ENCODE measurements at regions not wholly inside any gene's neighbourhood (a gene's known extent, or its start where the extent isn't known, plus 50 kb on each side); places are given as distances from the start of the nearest gene placed in this dataset.
"Not testable (repeated sequence)": the region's sequence is repeated elsewhere in the genome, so short reads cannot be mapped to it uniquely, and the experiment has no call there.

DNA sequence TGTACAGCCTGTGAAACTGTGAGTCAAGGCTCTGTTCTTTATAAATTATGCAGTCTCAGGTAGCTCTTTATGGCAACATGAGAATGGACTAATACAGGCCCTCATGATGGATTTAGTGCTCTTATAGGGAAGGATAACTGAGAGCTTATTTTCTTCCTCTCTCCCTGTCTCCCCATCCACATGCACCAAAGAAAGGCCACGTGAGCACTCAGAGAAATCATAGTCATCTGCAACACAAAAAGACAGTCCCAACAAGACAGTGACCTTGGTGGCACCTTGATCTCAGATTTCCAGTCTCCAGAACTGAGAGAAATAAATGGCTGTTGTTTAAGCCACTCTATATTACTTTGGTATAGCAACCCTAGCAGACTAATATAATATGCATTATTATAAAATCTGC lies 2133.6 kb upstream of the ACO1 start:
- DNase-seq: no peak

DNA sequence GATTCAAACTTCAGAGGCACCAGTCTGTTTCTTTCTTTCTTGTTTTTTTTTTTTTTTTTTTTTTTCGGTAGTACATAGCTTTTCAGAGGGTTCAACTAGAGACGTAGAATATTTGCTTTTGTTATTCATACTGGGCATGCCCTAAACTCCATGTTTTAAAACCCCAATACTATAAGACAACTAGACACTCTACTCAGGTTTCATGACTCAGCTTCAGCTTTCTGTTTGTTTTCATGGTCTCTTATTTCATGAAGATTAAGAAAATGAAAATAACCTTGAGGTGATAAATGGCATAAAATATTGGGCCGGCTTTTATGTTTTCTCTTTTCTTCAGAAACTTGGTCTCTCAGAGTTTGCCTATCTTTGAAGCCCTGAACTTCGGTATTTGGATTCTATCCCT lies 2126.3 kb upstream of the ACO1 start:
- DNase-seq: no peak

DNA sequence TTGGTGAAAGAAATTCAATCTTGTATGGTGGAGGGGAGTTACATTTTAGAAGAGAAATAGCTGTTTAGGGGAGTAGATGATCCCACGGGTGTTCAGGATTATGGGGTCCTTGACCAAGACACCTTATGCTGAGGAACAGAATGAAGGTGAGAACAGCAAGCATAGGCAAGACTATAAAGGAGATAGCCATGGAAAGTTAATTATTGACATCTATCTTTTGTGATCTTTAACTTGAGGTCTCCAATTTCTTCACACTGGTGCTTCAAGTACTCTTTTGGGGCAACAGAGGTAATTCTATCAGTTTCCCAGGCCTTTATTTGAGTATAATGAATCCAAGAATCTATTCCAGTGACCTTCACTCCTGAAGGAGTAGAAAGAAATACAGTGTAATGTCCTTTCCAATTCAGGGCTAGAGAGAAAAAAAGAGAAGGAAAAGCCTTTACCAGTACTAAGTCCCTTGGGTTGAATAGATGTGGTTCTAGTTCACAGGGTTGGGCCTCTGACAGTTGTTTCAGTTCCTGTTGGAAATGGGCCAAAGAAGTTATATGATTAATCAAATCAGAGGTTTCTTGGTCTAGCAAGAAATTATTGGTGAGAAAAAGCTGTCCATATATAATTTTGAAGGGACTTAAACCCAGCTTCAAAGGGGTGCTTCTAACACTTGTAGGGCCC lies 2104.1 kb upstream of the ACO1 start:
- no peak for DNase-seq

DNA sequence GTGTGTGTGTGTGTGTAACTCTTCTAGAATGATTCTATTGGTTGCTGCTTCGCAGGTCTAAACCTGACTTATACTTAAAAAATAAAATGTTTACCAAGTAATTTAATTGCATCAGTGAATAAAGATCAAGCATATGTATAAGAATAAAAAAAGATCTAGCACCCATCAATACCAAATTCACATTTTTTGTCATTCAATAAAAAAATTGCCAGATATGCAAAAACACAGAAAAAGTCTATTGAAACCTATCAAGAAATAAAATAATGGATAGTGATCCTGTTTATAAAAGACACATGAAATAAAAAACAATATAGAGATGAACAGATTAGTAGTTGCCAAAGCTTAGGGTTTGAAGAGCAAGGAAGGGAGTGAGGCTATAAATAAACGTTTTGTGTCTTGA lies 2095.0 kb upstream of the ACO1 start:
- DNase-seq: no peak

DNA sequence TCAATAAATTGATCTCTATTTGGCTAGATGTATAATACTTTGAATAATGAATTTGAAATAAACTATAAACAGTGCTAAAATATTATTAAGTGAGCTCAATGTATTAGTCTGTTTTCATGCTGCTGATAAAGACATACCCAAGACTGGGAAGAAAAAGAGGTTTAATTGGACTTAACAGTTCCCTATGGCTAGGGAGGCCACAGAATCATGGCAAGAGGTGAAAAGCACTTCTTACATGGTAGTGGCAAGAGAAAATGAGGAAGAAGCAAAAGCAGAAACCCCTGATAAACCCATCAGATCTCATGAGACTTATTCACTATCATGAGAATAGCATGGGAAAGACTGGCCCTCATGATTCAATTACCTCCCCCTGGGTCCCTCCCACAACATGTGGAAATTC lies 2092.4 kb upstream of the ACO1 start:
- not testable (repeated sequence) for DNase-seq

DNA sequence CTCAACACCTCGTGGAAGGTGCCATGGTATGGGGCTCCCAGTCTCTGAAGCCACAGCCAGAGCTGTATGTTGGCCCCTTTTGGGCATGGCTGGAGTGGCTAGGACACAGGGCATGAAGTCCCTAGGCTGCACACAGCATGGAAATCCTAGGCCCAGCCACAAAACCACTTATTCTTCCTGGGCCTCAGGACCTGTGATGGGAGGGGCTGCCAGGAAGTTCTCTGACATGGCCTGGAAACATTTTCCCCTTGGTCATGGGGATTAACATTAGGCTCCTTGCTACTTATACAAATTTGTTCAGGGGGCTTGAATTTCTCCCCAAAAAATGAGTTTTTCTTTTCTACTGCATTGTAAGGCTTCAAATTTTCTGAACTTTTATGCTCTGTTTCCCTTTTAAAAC lies 2091.2 kb upstream of the ACO1 start:
- DNase-seq: no peak

DNA sequence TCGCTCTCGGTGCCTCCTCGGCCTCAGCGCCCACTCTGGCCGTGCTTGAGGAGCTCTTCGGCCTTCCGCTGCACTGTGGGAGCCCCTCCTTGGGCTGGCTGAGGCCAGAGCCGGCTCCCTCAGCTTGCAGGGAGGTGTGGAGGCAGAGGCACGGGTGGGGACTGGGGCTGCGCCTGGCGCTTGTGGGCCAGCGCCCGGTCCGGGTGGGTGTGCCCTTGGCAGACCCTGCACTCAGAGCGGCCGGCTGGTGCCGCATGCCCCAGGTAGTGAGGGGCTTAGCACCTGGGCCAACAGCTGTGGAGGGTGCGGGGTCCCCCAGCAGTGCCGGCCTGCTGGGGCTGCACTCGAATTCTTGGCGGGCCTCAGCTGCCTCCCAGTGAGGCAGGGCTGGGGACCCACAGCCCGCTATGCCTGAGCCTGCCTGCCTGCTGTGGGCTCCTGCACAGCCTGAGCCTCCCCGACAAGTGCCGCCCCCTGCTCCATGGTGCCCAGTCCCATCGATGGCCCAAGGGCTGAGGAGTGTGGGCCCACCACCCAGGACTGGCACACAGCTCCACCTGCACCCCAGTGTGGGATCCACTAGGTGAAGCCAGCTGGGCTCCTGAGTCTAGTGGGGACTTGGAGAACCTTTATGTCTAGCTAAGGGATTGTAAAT lies 2085.2 kb upstream of the ACO1 start:
- DNase-seq: no peak

DNA sequence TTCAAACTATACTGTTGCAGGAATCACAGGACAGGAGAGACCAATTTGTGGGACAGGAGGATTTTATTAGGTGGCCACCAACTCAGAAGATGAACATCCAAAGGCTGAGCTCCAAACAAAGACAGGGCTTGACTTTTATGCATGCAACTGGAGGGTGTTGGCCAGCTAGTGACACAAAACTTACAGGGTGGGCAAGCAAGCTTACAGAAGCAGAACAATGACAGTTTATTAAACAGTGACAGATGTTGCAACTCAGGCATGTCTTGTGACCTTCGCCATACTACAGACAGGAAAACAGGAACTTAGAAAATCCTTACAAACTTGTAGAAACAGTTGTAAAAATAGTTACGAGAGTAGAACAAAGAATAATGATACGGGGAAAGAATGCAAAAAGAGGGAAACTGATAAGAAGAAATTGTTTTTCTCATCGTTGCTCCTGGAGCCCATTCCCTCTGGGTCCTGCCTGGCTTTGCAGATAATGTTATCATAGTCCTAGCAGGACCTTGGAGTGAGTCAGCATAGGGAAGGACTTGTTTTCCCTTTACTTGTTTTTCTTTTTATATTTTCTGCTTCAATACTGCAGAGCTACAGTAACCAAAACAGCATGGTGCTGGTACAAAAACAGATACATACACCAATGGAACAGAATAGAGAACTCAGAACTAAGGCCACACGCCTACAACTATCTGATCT lies 2083.0 kb upstream of the ACO1 start:
- no peak for DNase-seq

DNA sequence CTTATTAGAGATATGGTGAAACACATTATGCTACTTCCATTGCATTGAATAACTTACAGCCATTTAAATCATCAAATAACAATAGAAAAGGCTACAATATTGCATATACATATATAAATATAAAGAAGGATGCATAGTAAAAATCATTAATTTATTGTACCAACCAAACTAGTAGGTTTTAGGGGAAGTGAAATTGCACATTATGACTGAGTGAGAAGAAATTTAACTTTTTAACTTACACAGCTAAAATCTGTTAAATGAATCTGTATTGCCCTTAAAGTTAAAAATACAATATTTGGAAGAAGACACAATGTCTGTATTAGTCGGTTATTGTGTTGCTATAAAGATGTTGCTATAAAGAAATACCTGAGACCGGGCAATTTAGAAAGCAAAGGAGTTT lies 2073.7 kb upstream of the ACO1 start:
- no peak for DNase-seq

DNA sequence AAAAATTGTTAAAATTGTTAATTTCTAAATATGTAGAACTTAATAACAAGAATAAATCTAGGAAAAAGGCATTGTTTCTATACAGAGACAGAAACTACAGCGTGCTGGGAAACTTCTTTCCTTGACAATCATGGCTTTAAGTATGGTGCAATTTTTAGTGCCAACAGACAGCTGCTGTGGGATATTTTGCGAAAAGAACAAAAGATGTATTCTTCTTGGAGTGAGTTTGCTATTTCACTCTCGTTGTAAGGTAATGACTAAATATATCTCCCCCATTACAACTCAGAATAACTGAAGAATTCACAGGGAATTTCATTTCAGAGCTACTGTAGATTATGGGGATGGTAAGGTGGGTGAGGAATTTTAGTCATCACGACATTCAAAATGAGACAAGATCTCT lies 2055.0 kb upstream of the ACO1 start:
- no peak for DNase-seq

DNA sequence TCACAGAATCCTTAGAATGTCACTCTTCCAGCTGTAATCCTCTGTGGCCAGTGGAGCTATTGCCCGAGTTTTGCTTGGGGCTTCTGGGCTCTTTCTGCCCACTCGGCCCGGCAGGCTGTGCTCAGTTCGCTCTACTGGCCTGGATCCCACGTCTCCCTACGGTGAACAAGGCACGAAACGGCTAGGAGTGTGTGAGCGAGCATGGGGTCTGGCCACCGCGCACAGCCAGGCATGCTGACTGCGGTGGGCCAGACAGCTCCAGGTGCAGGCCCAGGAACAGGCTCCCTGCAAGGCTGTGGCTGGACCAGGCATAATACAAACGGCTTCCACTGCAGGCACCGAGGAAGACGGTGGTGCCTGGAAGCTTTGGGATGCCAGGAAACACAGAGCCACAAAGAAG lies 2035.5 kb upstream of the ACO1 start:
- DNase-seq: no peak

DNA sequence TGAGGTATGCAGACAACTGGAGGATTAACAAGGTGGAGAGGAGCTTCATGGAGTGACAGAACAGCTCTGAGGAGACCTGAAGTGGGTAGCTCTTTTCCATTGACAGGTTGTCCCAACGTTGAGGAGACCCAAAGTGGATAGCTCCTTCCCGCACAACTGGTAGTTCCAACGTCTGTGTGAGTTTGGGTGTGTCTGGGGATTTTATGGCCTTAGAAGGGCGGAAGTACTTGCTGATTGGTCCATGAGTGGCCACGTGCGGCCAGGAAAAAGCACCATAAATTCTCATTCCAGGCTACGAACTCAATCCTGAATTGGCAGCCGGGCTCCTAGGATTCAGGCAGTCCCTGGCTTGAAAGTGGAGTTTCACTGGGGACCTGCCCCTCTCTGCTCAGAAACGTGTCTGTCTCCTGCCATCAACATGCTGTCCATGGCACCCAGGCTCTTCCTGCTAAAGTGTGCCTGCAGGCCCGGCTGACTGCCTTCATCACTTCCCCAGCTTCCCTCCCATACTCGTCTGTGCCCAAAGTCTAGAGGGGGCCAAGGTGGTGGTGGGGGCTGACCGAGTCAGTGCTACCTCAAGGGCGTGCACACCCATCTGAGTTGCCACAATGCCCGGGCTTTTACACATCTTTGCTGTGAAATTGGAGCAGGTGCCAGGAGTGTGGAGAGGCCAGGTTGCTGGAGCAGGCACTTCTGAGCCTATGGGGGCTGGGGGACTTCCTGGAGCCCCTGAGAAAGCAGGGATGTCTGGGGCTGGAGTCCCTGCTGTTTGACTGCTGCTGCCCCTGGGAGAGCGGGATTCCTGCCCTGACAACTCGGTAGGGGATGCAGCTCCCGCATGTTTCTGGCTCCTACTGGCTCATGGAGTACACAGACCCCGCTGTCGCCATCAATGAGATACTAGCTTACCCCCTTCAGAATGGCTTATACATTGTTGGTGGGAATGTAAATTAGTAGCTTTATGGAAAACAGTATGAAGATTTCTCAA lies 2034.6 kb upstream of the ACO1 start:
- DNase-seq: no peak

DNA sequence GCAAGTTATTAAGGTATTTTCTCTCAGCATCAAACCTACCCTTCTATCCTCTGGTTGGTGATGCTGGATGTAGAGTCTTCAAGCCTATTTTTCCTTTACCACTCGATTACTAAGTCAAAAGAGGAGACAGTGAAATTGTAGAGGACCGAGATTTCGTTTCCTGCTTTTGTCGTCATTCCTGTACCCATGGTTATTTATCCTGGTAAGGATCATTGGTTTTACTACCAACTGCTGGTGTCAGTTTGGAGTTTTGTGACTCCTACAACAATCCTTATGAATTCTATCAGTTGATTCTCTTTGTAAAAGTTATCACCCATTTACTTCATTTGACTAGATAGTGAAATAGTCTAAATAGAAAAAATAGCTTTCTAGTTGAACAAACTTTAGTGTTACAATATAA lies 2028.2 kb upstream of the ACO1 start:
- no peak for DNase-seq

DNA sequence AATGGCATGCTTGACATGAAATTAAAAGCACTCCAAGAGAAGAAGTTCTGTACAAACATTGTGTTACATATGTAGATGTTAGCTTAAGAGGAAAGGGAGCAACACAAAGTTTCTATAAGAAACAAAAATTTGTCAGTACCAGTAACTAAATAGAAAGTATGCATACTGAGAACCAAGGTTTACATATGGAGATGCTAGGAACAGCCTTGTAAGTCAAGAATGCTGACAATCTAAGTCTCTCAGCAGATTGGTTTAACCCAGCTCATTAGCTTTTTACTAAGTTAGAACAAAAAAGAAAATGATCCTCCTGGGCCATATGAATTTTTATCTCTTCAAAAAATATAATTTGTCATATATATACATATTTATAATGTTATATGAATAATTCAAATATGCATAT lies 2022.1 kb upstream of the ACO1 start:
- no peak for DNase-seq

DNA sequence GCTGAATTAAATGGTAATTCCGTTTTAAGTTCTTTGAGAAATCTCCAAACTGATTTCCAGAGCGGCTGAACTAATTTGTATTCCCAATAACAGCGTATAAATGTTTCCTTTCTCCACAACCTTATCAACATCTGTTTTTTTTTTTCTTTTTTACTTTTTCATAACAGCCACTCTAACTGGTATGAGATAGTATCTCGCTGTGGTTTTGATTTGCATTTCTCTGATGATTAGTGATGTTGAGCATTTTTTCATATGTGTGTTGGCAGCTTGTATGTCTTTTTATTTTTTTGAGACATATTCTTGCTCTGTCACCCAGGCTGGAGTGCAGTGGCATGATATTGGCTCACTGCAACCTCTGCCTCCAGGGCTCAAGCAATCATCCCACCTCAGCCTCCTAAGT lies 2018.3 kb upstream of the ACO1 start:
- DNase-seq: not testable (repeated sequence)

DNA sequence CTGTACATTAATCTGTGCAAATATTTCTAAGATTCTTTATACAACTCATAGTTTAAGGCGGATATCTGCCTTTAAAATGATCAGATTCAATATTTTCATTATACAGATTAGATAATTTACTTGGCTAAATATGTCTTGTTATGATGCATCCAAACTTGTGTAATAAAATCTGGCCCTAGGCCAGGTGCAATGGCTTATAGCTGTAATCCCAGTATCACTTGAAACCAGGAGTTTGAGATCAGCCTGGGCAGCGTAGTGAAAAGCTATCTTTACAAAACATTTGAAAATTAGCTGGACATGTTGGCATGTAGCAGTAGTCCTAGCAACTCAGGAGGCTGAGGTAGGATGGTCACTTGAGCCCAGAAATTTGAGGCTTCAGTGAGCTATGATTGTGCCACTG lies 2002.2 kb upstream of the ACO1 start:
- no peak for DNase-seq

DNA sequence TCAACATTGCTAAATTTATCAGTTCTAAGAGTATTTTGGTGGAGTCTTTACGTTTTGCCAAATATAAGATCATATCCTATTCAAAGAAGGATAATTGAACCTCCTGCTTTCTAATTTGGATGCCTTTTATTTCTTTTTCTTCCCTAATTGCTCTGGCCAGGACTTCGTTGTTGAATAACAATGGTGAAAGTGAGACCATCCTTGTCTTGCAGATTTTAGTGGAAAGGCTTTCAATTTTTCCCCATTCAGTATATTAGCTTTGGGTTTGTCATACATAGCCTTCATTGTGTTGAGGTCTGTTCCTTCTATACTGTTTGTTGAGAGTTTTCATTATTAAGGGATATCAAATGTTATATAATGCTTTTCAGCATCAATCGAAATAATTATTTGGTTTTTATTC lies 1974.2 kb upstream of the ACO1 start:
- no peak for DNase-seq

DNA sequence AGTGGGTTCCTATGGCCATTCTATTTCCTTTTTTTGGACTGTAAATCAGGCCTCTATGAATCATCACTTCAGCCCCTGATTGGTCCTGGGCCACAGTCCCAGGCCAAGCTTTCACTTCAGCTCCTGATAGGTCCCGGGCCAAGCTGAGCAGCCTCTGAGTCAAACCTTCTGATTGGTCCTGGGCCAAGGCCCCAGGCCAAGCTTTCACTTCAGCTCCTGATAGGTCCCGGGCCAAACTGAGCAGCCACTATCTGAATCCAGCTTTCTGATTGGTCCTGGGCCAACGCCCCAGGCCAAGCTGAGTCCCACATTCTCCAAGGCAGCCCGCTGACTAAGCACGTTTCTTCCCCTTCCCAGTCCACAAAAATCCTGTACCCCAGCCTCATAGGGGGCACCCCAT lies 1972.9 kb upstream of the ACO1 start:
- no peak for DNase-seq

DNA sequence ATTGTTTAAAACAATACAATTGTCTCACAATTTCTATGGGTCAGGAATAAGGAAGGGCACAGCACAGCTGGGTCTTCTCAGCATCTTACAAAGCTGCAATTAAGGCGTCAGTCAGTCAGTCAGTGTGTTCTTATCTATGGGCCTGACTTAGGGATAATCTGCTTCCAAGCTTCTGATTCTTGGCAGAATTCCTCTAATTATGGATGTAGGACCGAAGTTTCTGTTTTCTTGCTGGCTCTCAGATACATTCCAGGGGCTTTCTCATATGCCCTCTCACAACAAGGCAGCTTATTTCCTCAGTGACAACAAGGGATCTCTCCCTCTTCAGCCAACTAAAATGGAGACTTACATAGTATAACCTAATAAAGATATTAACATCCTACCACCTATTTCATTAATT lies 1925.3 kb upstream of the ACO1 start:
- DNase-seq: no peak

DNA sequence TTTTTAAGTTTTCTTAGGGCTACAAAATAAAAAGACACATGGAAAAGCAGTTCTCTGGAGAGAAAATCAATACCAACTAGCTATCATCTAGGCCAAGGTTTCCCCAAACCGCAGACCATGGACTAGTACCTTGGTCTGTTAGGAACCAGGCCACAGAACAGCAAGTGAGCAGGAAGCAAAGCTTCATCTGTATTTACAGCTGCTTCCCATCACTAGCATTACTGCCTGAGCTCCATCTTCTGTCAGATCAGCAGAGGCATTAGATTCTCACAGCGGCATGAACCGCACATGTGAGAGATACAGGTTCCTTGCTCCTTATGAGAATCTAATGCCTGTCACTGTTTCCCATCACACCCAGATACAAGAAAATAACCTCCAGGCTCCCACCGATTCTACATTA lies 1907.6 kb upstream of the ACO1 start:
- no peak for DNase-seq

DNA sequence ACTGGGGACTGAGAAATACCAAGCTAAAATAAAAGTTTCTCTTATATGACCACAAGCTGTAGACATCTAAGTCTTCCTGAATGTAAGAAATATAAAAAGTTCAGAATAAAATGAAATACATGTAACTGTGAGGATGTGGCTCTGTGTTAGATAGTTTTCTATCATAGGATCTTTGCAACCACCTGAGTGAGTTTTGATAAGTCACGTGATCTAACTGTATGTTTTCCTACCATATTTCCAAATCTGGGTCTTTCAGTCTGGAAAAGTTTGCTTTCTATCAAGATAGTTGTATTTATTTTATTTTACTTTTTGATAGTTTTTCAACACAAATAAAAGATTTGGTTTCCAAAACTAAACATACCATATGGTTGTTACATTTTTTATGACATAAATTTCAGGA lies 1905.8 kb upstream of the ACO1 start:
- no peak for DNase-seq

DNA sequence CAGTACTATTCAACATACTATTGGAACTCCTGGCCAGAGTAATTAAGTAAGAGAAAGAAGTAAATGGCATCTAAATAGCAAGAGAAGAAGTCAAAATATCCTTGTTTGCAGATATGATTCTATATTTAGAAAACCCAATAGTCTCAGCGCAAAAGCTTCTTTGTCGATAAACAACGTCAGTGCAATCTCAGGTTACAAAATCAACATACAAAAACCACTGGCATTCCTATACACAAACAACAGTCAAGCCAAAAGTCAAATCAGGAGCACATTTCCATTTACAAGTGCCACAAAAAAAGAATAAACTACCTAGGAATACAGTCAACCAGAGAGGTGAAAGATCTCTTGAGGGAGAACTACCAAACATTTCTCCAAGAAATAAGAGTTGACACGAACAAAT lies 1901.9 kb upstream of the ACO1 start:
- DNase-seq: no peak

DNA sequence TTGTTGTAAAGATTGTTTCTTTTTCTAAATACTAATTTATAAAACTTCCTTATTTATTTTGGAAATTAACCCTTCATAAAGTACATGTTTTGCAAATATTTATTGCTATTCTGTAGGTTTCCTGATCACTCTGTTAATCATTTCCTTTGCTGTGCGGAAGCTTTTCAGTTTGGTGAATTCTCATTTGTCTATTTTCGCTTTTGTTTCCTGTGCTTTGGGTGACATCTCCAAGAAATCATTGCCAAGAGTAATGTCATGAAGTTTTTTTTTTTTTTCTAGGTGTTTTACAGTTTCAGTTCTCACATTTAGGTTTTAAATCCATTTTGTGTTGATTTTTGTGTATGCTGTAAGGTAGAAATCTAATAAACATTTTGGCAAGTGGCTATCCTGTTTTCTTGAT lies 1899.8 kb upstream of the ACO1 start:
- no peak for DNase-seq
